ENCODE measurements at regions not wholly inside any gene's neighbourhood (a gene's known extent, or its start where the extent isn't known, plus 50 kb on each side); places are given as distances from the start of the nearest gene placed in this dataset.

DNA sequence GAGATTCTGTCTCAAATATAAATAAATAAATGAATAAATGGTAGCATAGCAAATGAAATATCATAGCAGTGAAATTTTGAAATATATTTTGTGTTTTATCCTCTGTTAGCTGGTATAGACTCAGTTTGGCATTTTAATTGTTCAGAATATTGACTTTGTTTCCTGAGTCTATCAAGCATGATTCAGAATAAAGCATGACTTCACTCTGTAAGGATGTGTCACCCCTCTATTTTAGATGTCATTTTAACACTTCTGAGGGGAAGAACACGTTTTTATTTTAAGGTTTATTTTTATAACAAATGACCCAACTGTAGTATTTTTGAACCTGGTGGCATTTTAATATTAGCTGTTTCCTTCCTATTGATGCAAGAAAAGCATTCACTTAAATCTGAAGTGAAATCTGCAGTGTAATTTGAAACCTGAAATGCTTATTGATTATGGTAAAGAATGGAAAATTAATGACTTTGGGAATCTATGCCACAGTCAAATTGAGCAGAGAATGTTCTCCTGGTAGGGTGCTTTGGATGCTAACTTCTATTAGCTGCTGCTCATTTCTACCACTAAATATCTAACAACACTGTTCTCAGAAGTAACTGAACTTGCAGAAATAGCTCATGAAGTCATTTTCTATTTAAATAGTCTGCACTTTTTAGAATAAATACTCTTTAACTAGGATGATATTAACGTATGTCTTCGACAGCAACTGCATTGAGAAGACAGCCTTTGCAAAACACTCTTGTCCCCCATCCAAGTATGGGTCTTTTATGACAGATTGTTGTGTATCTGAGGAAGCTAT, 114.2 kb downstream of the SOX4 start:
- Histone ChIP-seq H3K9me3 (ENCODE audit: insufficient read depth, low read length, severe bottlenecking) (no peaks in the 10 kb centered on the region), H3K36me3 (ENCODE audit: insufficient read depth, low read length) (no peaks in the 10 kb centered on the region; the same call in 1 of the 2 replicates), H3K4me1 (ENCODE audit: insufficient read depth, low read length) (peaks cover 39% of the 10 kb centered on the region), H3K27ac (ENCODE audit: low read length) (no peak overlapping the region), H3K4me2 (ENCODE audit: insufficient read depth, low read length) (no peak overlapping the region), H3K27me3 (ENCODE audit: insufficient read depth, low read length, poor library complexity) (no peaks in the 10 kb centered on the region), H3K9ac (ENCODE audit: low read depth, low read length) (no peak overlapping the region), H3K4me3 (ENCODE audit: low read depth in 1 of 2, low read length in 2 of 2) (no peak overlapping the region), H4K20me1 (ENCODE audit: insufficient read depth, low read length) (peaks cover 21% of the 10 kb centered on the region), H3K79me2 (ENCODE audit: insufficient read depth, low read length) (peaks cover 88% of the 10 kb centered on the region), H2AFZ (ENCODE audit: low read depth, low read length) (no peak overlapping the region)
- no peak for DNase-seq
- no peak for ATAC-seq (ENCODE audit: insufficient read depth, low read depth)
- TF ChIP-seq EZH2 (IDR thresholded peaks at IDR 0.05; ENCODE audit: borderline replicate concordance, low read depth, low read length, severe bottlenecking): no peak
- TF ChIP-seq, protein P1, sequence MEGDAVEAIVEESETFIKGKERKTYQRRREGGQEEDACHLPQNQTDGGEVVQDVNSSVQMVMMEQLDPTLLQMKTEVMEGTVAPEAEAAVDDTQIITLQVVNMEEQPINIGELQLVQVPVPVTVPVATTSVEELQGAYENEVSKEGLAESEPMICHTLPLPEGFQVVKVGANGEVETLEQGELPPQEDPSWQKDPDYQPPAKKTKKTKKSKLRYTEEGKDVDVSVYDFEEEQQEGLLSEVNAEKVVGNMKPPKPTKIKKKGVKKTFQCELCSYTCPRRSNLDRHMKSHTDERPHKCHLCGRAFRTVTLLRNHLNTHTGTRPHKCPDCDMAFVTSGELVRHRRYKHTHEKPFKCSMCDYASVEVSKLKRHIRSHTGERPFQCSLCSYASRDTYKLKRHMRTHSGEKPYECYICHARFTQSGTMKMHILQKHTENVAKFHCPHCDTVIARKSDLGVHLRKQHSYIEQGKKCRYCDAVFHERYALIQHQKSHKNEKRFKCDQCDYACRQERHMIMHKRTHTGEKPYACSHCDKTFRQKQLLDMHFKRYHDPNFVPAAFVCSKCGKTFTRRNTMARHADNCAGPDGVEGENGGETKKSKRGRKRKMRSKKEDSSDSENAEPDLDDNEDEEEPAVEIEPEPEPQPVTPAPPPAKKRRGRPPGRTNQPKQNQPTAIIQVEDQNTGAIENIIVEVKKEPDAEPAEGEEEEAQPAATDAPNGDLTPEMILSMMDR (IDR thresholded peaks at IDR 0.05; ENCODE audit: borderline replicate concordance, extremely low read depth, low read length, poor library complexity, severe bottlenecking): no peak

DNA sequence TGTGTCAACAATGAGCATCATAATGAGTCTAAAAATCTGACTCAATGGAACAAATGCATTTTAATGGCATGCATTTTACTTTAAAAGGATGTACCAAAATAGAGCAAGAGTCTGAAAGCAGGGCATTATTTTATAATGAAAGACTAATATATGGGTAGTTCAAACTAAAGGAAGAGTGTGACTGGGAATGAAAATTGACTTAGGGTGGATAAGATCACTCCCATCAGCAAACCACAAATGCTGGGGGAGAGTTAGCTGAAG, 114.7 kb downstream of the SOX4 start:
- TF ChIP-seq EZH2 (IDR thresholded peaks at IDR 0.05; ENCODE audit: borderline replicate concordance, low read depth, low read length, severe bottlenecking): no peak
- TF ChIP-seq, protein P1 (IDR thresholded peaks at IDR 0.05; ENCODE audit: borderline replicate concordance, extremely low read depth, low read length, poor library complexity, severe bottlenecking): no peak
- peaks cover 88% of the 10 kb centered on the region for H3K79me2 ChIP-seq (ENCODE audit: insufficient read depth, low read length)
- no peak overlapping the region for H3K27ac ChIP-seq (ENCODE audit: low read length)
- H3K4me2 ChIP-seq (ENCODE audit: insufficient read depth, low read length): no peak overlapping the region
- H4K20me1 ChIP-seq (ENCODE audit: insufficient read depth, low read length): peaks cover 18% of the 10 kb centered on the region
- ATAC-seq (ENCODE audit: insufficient read depth, low read depth) (no peak), DNase-seq (no peak)
- H3K36me3 ChIP-seq (ENCODE audit: insufficient read depth, low read length): no peaks in the 10 kb centered on the region; the same call in 1 of the 2 replicates
- H3K27me3 ChIP-seq (ENCODE audit: insufficient read depth, low read length, poor library complexity): no peaks in the 10 kb centered on the region
- H3K4me1 ChIP-seq (ENCODE audit: insufficient read depth, low read length): peaks cover 39% of the 10 kb centered on the region
- no peak overlapping the region for H3K9ac ChIP-seq (ENCODE audit: low read depth, low read length)
- no peak overlapping the region for H2AFZ ChIP-seq (ENCODE audit: low read depth, low read length)
- H3K4me3 ChIP-seq (ENCODE audit: low read depth in 1 of 2, low read length in 2 of 2): no peak overlapping the region
- H3K9me3 ChIP-seq (ENCODE audit: insufficient read depth, low read length, severe bottlenecking): no peaks in the 10 kb centered on the region

DNA sequence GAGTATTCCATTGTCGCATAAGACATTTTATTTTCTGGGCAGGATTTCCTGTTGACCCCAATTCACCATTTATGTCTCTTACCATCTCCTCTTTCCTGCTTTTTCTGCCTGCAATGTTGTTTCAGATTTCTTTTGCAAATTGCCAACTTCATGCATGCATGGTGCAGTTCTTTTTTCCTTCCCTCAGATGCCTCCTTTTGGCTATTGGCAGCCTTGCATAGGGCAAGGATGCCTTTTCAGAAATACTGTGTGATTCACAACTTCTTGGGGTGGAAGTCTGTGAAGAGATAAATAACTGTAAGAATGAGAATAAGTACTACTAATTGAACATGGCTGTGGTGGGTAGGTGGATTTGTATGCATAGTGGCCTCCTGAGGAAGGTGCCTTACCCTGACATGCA, 116.7 kb downstream of the SOX4 start:
- no peak for DNase-seq
- Histone ChIP-seq H3K4me1 (ENCODE audit: insufficient read depth, low read length) (peaks cover 39% of the 10 kb centered on the region), H2AFZ (ENCODE audit: low read depth, low read length) (no peak overlapping the region), H3K79me2 (ENCODE audit: insufficient read depth, low read length) (peaks cover 94% of the 10 kb centered on the region), H3K36me3 (ENCODE audit: insufficient read depth, low read length) (no peaks in the 10 kb centered on the region; the same call in 1 of the 2 replicates), H3K9ac (ENCODE audit: low read depth, low read length) (no peak overlapping the region), H3K4me2 (ENCODE audit: insufficient read depth, low read length) (no peak overlapping the region), H4K20me1 (ENCODE audit: insufficient read depth, low read length) (peaks cover 20% of the 10 kb centered on the region), H3K27me3 (ENCODE audit: insufficient read depth, low read length, poor library complexity) (no peaks in the 10 kb centered on the region), H3K27ac (ENCODE audit: low read length) (peak overlapping the region; percentile 64), H3K9me3 (ENCODE audit: insufficient read depth, low read length, severe bottlenecking) (no peaks in the 10 kb centered on the region), H3K4me3 (ENCODE audit: low read depth in 1 of 2, low read length in 2 of 2) (no peak overlapping the region)
- TF ChIP-seq EZH2 (IDR thresholded peaks at IDR 0.05; ENCODE audit: borderline replicate concordance, low read depth, low read length, severe bottlenecking): no peak
- TF ChIP-seq, protein P1 (IDR thresholded peaks at IDR 0.05; ENCODE audit: borderline replicate concordance, extremely low read depth, low read length, poor library complexity, severe bottlenecking): peak; percentile 20
- no peak for ATAC-seq (ENCODE audit: insufficient read depth, low read depth)
